ENCODE measurements at regions not wholly inside any gene's neighbourhood (a gene's known extent, or its start where the extent isn't known, plus 50 kb on each side); places are given as distances from the start of the nearest gene placed in this dataset.
"Not testable (repeated sequence)": the region's sequence is repeated elsewhere in the genome, so short reads cannot be mapped to it uniquely, and the experiment has no call there.

DNA sequence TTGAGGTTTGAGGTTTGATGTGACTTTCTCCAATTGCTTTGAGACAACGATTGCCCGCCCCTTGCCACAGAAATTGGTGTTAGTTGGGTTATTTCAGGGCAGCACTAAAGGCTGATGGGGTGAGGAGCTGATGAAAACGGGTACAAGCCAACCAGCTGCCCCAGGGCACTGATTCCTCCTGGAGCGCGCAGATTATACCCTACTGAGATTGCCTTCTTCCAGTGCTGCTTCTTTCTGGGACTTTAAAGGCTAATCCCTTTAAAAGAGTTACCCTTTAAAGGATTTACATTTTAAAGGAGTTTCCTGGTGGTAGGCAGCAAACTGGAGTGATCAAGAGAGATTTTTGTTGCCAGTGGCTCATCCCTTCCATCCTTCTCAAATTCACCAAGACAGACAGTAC is 1903.3 kb downstream of the KHDRBS2 start:
- DNase-seq = peak in 1 of 2 experiments; percentile 7

GRCh38 chr6:60374078-60374477 is 1911.9 kb downstream of the KHDRBS2 start:
- DNase-seq = not testable (repeated sequence)

- DNase-seq = not testable (repeated sequence)
Observed at GRCh38 chr6:60367800-60368199, 1918.2 kb downstream of the KHDRBS2 start.

DNA sequence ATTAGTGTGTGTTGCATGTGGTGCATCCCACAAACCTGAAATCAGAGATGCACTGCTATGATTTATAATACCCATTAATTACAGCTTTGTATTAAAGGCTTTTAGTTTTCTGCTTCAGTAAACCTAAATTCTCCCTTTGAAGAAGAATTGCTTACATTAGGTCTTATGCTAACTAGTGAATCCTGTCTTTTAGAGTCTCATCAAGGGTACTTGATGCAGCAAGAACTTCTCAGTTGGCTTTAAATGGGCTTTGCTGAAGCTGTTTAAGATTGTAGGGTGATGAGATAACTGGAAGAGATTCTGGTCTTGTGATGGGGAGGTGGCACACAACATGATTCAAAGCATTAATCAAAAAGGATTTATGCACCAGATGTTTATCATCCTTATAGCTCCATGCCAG is 1920.1 kb downstream of the KHDRBS2 start:
- peak in 1 of 2 experiments; percentile 14 for DNase-seq

- not testable (repeated sequence) for DNase-seq
Observed at GRCh38 chr6:60342411-60343008, 1943.5 kb downstream of the KHDRBS2 start.

- DNase-seq = peak in 1 of 2 experiments; percentile 2
Observed at GRCh38 chr6:60338328-60339071, 1947.5 kb downstream of the KHDRBS2 start.

GRCh38 chr6:60335124-60335523 is 1950.9 kb downstream of the KHDRBS2 start:
- DNase-seq = not testable (repeated sequence)

DNA sequence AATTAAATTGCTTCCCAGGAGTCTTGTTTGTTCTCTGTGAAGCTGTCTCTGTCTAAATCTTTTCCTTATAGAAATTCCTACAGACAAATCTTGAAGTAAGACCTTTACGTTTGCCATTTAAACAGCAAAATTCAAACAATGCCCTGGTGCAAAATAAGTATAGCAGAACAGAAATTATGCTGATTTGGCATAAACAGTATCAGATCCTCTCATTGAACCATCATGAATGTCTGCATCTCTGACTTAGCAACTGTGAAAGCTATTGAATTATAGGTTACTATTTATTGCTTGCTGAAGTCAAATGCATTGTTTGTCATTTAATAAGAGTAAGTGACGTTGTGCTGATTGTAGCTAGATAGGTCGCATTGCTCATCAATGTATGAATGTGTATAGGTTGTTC is 1952.3 kb downstream of the KHDRBS2 start:
- not testable (repeated sequence) for DNase-seq

DNA sequence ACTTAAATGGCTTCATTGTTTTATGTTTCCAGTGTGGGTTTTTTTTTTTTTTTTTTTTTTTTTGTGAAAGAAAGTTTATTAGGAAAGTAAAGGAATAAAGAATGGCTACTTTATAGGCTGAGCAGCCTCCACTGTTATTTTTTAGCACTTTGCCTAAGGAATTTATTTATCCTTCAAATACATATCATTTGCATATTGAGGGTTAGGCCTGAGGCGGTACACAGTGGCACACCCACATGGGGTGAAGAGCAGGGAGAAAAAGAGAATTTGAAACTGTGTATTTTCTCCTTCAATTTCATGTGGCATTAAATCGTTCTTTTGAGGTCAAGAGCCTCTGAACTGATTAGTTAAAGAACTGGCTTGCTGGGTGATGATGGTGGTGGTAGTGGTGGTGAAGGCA is 1977.1 kb downstream of the KHDRBS2 start:
- DNase-seq = not testable (repeated sequence)
